IMR-90 (cell line): ENCODE measurements at regions not wholly inside any gene's neighbourhood (a gene's known extent, or its start where the extent isn't known, plus 50 kb on each side); places are given as distances from the start of the nearest gene placed in this dataset.

Experiments used
- CTCF ChIP-seq: conservative IDR thresholded peaks from 2 replicates; pipeline ENCODE4 v1.5.1; 2012; ENCODE audit warnings: mild to moderate bottlenecking, low read depth, low read length, improper control_type of control experiment
- MAFK ChIP-seq: IDR thresholded peaks from 2 replicates; pipeline ENCODE4 v1.6.1; 2012; ENCODE audit warnings: low read depth, low read length, improper control_type of control experiment
- POLR2A ChIP-seq: IDR thresholded peaks from 2 replicates; pipeline ENCODE4 v1.6.1; 2012; ENCODE audit warnings: mild to moderate bottlenecking, low read depth, low read length
- RAD21 ChIP-seq: IDR thresholded peaks from 2 replicates; pipeline ENCODE4 v1.6.1; 2012; ENCODE audit warnings: low read length, improper control_type of control experiment
- RCOR1 ChIP-seq: IDR thresholded peaks from 2 replicates; pipeline ENCODE4 v1.6.1; 2012; ENCODE audit warnings: mild to moderate bottlenecking, low read length, improper control_type of control experiment; ENCODE audit not compliant: insufficient replicate concordance
- TF ChIP-seq, protein P1 (sequence below): fragments of 150-350 bp; IDR thresholded peaks from 2 replicates; pipeline ENCODE4 v1.6.1; 2016; ENCODE audit warnings: low read depth, mild to moderate bottlenecking, low read length, moderate library complexity, borderline replicate concordance

DNA sequence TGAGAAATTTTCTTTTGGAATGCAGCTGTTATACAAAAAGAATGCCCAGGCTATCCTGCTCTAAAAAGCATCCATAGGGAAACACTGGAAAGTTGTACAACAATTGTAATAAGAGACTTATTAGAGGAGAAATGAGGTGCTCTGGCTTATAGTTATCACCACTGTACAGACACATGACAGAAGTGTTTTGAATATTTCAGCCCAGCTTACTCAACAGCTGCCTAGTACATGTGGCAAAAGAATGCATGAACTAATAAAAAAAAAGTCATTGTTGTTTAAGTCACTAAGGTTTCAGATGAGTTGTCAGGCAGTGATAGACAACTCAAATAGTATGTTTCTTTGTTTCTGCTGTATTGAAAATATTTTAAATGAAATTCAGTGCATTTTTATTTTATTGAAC lies 307.7 kb downstream of the GPM6A start:
- TF ChIP-seq CTCF = no peak
- TF ChIP-seq MAFK = no peak
- TF ChIP-seq RCOR1 = no peak
- TF ChIP-seq RAD21 = no peak
- TF ChIP-seq POLR2A = no peak
- TF ChIP-seq, protein P1, sequence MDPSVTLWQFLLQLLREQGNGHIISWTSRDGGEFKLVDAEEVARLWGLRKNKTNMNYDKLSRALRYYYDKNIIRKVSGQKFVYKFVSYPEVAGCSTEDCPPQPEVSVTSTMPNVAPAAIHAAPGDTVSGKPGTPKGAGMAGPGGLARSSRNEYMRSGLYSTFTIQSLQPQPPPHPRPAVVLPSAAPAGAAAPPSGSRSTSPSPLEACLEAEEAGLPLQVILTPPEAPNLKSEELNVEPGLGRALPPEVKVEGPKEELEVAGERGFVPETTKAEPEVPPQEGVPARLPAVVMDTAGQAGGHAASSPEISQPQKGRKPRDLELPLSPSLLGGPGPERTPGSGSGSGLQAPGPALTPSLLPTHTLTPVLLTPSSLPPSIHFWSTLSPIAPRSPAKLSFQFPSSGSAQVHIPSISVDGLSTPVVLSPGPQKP = no peak
